ENCODE measurements at regions not wholly inside any gene's neighbourhood (a gene's known extent, or its start where the extent isn't known, plus 50 kb on each side); places are given as distances from the start of the nearest gene placed in this dataset.
"Not testable (repeated sequence)": the region's sequence is repeated elsewhere in the genome, so short reads cannot be mapped to it uniquely, and the experiment has no call there.

- DNase-seq (ENCODE audit: unreplicated experiment) = not testable (repeated sequence)
- CTCF ChIA-PET = interaction anchor here (1.7 kb wide), 1 partner anchor 29 kb away, joined by 7 read pairs; no protein-coding TSS in a partner anchor
These were observed 102.8 kb upstream of the KCNMA1 start for GRCh38 chr10:77740396-77740795.

GRCh38 chr10:77738496-77739158, 101.0 kb upstream of the KCNMA1 start:
- peaks cover 17% of the 10 kb centered on the region for H3K9me3 Mint-ChIP-seq (ENCODE audit: unreplicated experiment)
- H3K36me3 Mint-ChIP-seq (ENCODE audit: insufficient read depth, unreplicated experiment) = peaks cover 47% of the 10 kb centered on the region
- H3K27ac Mint-ChIP-seq (ENCODE audit: low read depth, unreplicated experiment) = peak overlapping the region; percentile 84
- DNase-seq (ENCODE audit: unreplicated experiment) = no peak
- intact Hi-C loops (cut with micrococcal nuclease) = no loop called here
- no TSS peak for BruUV-seq (replicated peaks)
- peaks cover 45% of the 10 kb centered on the region for H3K4me1 Mint-ChIP-seq (ENCODE audit: insufficient read depth, unreplicated experiment)
- ChIA-PET CTCF (no interaction called here), POLR2A (interaction anchor here (0.6 to 2.0 kb wide), 7 partner anchors 9 to 578 kb away, joined by 3 to 10 read pairs (median 6); no protein-coding TSS in a partner anchor)
- peak overlapping the region; percentile 14 for H3K4me3 Mint-ChIP-seq (ENCODE audit: unreplicated experiment)
- no peak for TF ChIP-seq CTCF (IDR thresholded peaks at IDR 0.05; ENCODE audit: unreplicated experiment)
- no peaks in the 10 kb centered on the region for H3K27me3 Mint-ChIP-seq (ENCODE audit: insufficient read depth, unreplicated experiment)

More at GRCh38 chr10:77740396-77740795, 102.8 kb upstream of the KCNMA1 start:
- Mint-ChIP-seq H3K36me3 (ENCODE audit: insufficient read depth, unreplicated experiment) (peaks cover 43% of the 10 kb centered on the region), H3K9me3 (ENCODE audit: unreplicated experiment) (peaks cover 17% of the 10 kb centered on the region), H3K4me1 (ENCODE audit: insufficient read depth, unreplicated experiment) (peaks cover 54% of the 10 kb centered on the region), H3K27ac (ENCODE audit: low read depth, unreplicated experiment) (peak overlapping the region; percentile 84)
- H3K4me3 Mint-ChIP-seq (ENCODE audit: unreplicated experiment); H3K27me3 Mint-ChIP-seq (ENCODE audit: insufficient read depth, unreplicated experiment); intact Hi-C loops (cut with micrococcal nuclease); POLR2A ChIA-PET; BruUV-seq (replicated peaks): not testable (repeated sequence)

GRCh38 chr10:77737608-77738007, 100.0 kb upstream of the KCNMA1 start:
- intact Hi-C loops (cut with micrococcal nuclease) = no loop called here
- no TSS peak for BruUV-seq (replicated peaks)
- TF ChIP-seq CTCF (IDR thresholded peaks at IDR 0.05; ENCODE audit: unreplicated experiment) = no peak
- Mint-ChIP-seq H3K9me3 (ENCODE audit: unreplicated experiment) (peaks cover 17% of the 10 kb centered on the region), H3K27me3 (ENCODE audit: insufficient read depth, unreplicated experiment) (no peaks in the 10 kb centered on the region), H3K4me3 (ENCODE audit: unreplicated experiment) (peak overlapping the region; percentile 4), H3K27ac (ENCODE audit: low read depth, unreplicated experiment) (peak overlapping the region; percentile 84), H3K4me1 (ENCODE audit: insufficient read depth, unreplicated experiment) (peaks cover 37% of the 10 kb centered on the region), H3K36me3 (ENCODE audit: insufficient read depth, unreplicated experiment) (peaks cover 48% of the 10 kb centered on the region)
- ChIA-PET CTCF (interaction anchor here (0.5 kb wide), 1 partner anchor 32 kb away, joined by 3 read pairs; no protein-coding TSS in a partner anchor), POLR2A (interaction anchor here (0.7 to 2.0 kb wide), 10 partner anchors 9 to 577 kb away, joined by 3 to 10 read pairs (median 4); no protein-coding TSS in a partner anchor)
- peak; percentile 86 for DNase-seq (ENCODE audit: unreplicated experiment)

- H3K4me3 Mint-ChIP-seq (ENCODE audit: unreplicated experiment); H3K27ac Mint-ChIP-seq (ENCODE audit: low read depth, unreplicated experiment); H3K27me3 Mint-ChIP-seq (ENCODE audit: insufficient read depth, unreplicated experiment); H3K9me3 Mint-ChIP-seq (ENCODE audit: unreplicated experiment); BruUV-seq (replicated peaks); DNase-seq (ENCODE audit: unreplicated experiment); intact Hi-C loops (cut with micrococcal nuclease): not testable (repeated sequence)
- ChIA-PET CTCF (interaction anchor here (0.6 to 0.7 kb wide), 2 partner anchors 38 to 105 kb away, joined by 3 read pairs; no protein-coding TSS in a partner anchor), POLR2A (interaction anchor here (1.1 kb wide), 1 partner anchor 12 kb away, joined by 5 read pairs; no protein-coding TSS in a partner anchor)
- H3K4me1 Mint-ChIP-seq (ENCODE audit: insufficient read depth, unreplicated experiment) = peaks cover 32% of the 10 kb centered on the region
- H3K36me3 Mint-ChIP-seq (ENCODE audit: insufficient read depth, unreplicated experiment) = peaks cover 64% of the 10 kb centered on the region
These were observed 97.5 kb upstream of the KCNMA1 start for GRCh38 chr10:77735136-77735535.

Data from MCF 10A (cell line).